ENCODE measurements at regions not wholly inside any gene's neighbourhood (a gene's known extent, or its start where the extent isn't known, plus 50 kb on each side); places are given as distances from the start of the nearest gene placed in this dataset.

GRCh38 chr10:17538941-17539340 lies 78.2 kb downstream of the HACD1 start:
- Mint-ChIP-seq H3K27ac (no peak overlapping the region), H3K27me3 (ENCODE audit: low read depth) (peaks cover 4% of the 10 kb centered on the region), H3K4me3 (no peak overlapping the region), H3K9me3 (peaks cover 5% of the 10 kb centered on the region), H3K36me3 (ENCODE audit: low read depth) (no peaks in the 10 kb centered on the region), H3K4me1 (peaks cover 10% of the 10 kb centered on the region)
- no peak for TF ChIP-seq CTCF (IDR thresholded peaks at IDR 0.05; ENCODE audit: unreplicated experiment in 3 of 3)

GRCh38 chr10:17537281-17537680 lies 79.9 kb downstream of the HACD1 start:
- Mint-ChIP-seq H3K4me3 (no peak overlapping the region), H3K27me3 (ENCODE audit: low read depth) (peaks cover 4% of the 10 kb centered on the region)
- TF ChIP-seq CTCF (IDR thresholded peaks at IDR 0.05; ENCODE audit: unreplicated experiment in 3 of 3), result no peak

GRCh38 chr10:17536221-17536620 lies 81.0 kb downstream of the HACD1 start:
- Mint-ChIP-seq H3K4me3 (no peak overlapping the region), H3K27me3 (ENCODE audit: low read depth) (peaks cover 4% of the 10 kb centered on the region), H3K4me1 (peaks cover 16% of the 10 kb centered on the region), H3K36me3 (ENCODE audit: low read depth) (no peaks in the 10 kb centered on the region), H3K27ac (no peak overlapping the region), H3K9me3 (peaks cover 8% of the 10 kb centered on the region)
- no peak for TF ChIP-seq CTCF (IDR thresholded peaks at IDR 0.05; ENCODE audit: unreplicated experiment in 3 of 3)

More at GRCh38 chr10:17537281-17537680, 79.9 kb downstream of the HACD1 start:
- Mint-ChIP-seq H3K4me1 (peaks cover 17% of the 10 kb centered on the region), H3K36me3 (ENCODE audit: low read depth) (no peaks in the 10 kb centered on the region), H3K9me3 (peaks cover 5% of the 10 kb centered on the region), H3K27ac (no peak overlapping the region)

- TF ChIP-seq CTCF (IDR thresholded peaks at IDR 0.05; ENCODE audit: unreplicated experiment in 3 of 3), result no peak
- H3K27ac Mint-ChIP-seq, result peak overlapping the region in 2 of 3 experiments; percentile 16 to 22
- H3K4me3 Mint-ChIP-seq, result no peak overlapping the region
- H3K36me3 Mint-ChIP-seq (ENCODE audit: low read depth), result no peaks in the 10 kb centered on the region
- H3K4me1 Mint-ChIP-seq, result peaks cover 8% of the 10 kb centered on the region
- H3K27me3 Mint-ChIP-seq (ENCODE audit: low read depth), result peaks cover 4% of the 10 kb centered on the region
- H3K9me3 Mint-ChIP-seq, result peaks cover 4% of the 10 kb centered on the region
Measured at GRCh38 chr10:17533731-17534130, 79.3 kb upstream of the ST8SIA6 start.

GRCh38 chr10:17528306-17528862 lies 74.0 kb upstream of the ST8SIA6 start:
- H3K9me3 Mint-ChIP-seq, result peaks cover 14% of the 10 kb centered on the region

More at GRCh38 chr10:17528306-17528862, 74.0 kb upstream of the ST8SIA6 start:
- H3K27me3 Mint-ChIP-seq (ENCODE audit: low read depth), result peaks cover 7% of the 10 kb centered on the region
- no peak for TF ChIP-seq CTCF (IDR thresholded peaks at IDR 0.05; ENCODE audit: unreplicated experiment in 3 of 3)
- H3K4me1 Mint-ChIP-seq, result peaks cover 1% of the 10 kb centered on the region
- no peak overlapping the region for H3K27ac Mint-ChIP-seq
- no peak overlapping the region for H3K4me3 Mint-ChIP-seq
- H3K36me3 Mint-ChIP-seq (ENCODE audit: low read depth), result no peaks in the 10 kb centered on the region
